CD4-positive, alpha-beta memory T cell (primary cell): ENCODE measurements at regions not wholly inside any gene's neighbourhood (a gene's known extent, or its start where the extent isn't known, plus 50 kb on each side); places are given as distances from the start of the nearest gene placed in this dataset.

Source experiments
- CTCF ChIA-PET: fragments of 350-600 bp; sonication (Branson Sonifier 250); formaldehyde crosslinking; loops from one replicate; lab custom pipeline; 2021; ENCODE audit warnings: inconsistent platforms; ENCODE audit not compliant: partially characterized antibody; lab: Charles Lee
- POLR2A ChIA-PET: fragments of 350-600 bp; sonication (Branson Sonifier 250); formaldehyde crosslinking; loops from one replicate; lab custom pipeline; 2021; ENCODE audit not compliant: partially characterized antibody; lab: Charles Lee
- DNase-seq, 5 donors: peaks; one replicate each; pipeline versions ENCODE4 v3.0.0 to v3.0.0-alpha.2; 2020 to 2022; ENCODE audit warnings: mixed read lengths in 1 of 5
- H3K27ac ChIP-seq: one replicate; pipeline ENCODE4 v1.7.0; 2013; ENCODE audit warnings: low read depth, low read length
- H3K27me3 ChIP-seq: 2 replicates; pipeline ENCODE4 v1.7.0; 2013; ENCODE audit warnings: mild to moderate bottlenecking, low read length, moderate library complexity; ENCODE audit not compliant: insufficient read depth
- H3K36me3 ChIP-seq: 2 replicates; pipeline ENCODE4 v1.7.0; 2013; ENCODE audit warnings: mild to moderate bottlenecking, low read length, moderate library complexity; ENCODE audit not compliant: insufficient read depth
- H3K4me1 ChIP-seq: 2 replicates; pipeline ENCODE4 v1.7.0; 2013; ENCODE audit warnings: mild to moderate bottlenecking, low read length, moderate library complexity; ENCODE audit not compliant: insufficient read depth
- H3K4me3 ChIP-seq, 2 donors: one replicate each; pipeline ENCODE4 v1.7.0; 2013; ENCODE audit warnings: low read length in 2 of 2, mild to moderate bottlenecking in 1 of 2
- H3K9me3 ChIP-seq, 2 donors: one replicate each; pipeline ENCODE4 v1.7.0; 2013; ENCODE audit warnings: low read length in 2 of 2, control low read depth in 1 of 2; ENCODE audit not compliant: control insufficient read depth in 1 of 2
- H3K27ac Mint-ChIP-seq, 7 donors: one replicate each; pipeline ENCODE4 v1.8.0; 2020 to 2021; ENCODE audit warnings: mixed read lengths in 7 of 7, mild to moderate bottlenecking in 6 of 7, inconsistent platforms in 3 of 7, moderate library complexity in 3 of 7
- H3K27me3 Mint-ChIP-seq, 2 donors: one replicate each; pipeline ENCODE4 v1.8.0; 2020 to 2021; ENCODE audit warnings: mixed read lengths in 2 of 2
- H3K36me3 Mint-ChIP-seq, 2 donors: one replicate each; pipeline ENCODE4 v1.8.0; 2020 to 2021; ENCODE audit warnings: mixed read lengths in 2 of 2, inconsistent platforms in 1 of 2, mild to moderate bottlenecking in 1 of 2
- H3K4me1 Mint-ChIP-seq, 4 donors: one replicate each; pipeline ENCODE4 v1.8.0; 2020 to 2021; ENCODE audit warnings: mixed read lengths in 4 of 4, mild to moderate bottlenecking in 1 of 4
- H3K4me3 Mint-ChIP-seq, 8 donors: one replicate each; pipeline ENCODE4 v1.8.0; 2020 to 2021; ENCODE audit warnings: mixed read lengths in 8 of 8, mild to moderate bottlenecking in 7 of 8, moderate library complexity in 6 of 8, inconsistent platforms in 3 of 8
- H3K9me3 Mint-ChIP-seq, 8 donors: one replicate each; pipeline ENCODE4 v1.8.0; 2020 to 2021; ENCODE audit warnings: mixed read lengths in 8 of 8, mild to moderate bottlenecking in 5 of 8, inconsistent platforms in 3 of 8, moderate library complexity in 1 of 8
- intact Hi-C: fragments of 100-400 bp; cut with micrococcal nuclease; formaldehyde crosslinking; loops from one replicate; pipeline ENCODE4 v1.15.1; 2023

DNA sequence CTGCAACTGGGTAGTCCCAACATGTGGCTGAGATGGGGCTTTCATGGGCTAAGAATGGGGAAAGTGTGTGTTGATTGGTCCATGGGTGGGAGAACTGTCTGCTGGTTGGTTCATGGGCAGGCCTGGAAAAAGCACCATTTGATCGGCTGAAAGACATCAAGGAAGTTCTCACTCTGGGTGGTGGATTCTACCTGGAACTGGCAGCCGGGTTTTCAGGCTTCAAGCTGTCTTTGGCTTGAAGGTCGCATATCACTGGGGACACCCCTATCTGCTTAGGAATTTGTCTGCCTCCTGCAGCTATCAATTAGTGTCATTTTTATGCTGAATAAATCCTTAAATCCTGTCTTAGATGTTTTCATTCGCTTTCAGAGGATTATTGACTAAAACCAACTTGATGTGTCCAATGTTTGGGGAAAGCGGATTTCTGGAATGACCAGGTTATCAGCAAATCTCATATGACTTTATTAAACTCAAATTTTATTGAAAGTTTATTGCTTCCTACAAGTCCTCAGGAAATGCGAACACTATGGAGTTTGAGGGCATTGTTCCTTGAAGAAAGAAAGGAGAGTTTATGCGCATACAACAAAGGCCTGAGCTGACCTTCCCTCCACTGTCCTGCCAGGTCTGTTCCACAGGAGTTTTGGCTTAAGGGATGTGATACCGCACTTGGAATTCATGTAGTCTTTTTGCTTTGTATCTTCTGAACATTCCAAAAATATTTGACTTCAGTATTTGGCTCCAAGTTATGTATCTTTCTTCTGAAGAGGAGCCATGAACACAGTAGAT lies 451.1 kb downstream of the TUSC1 start:
- H3K9me3 Mint-ChIP-seq: peaks cover 3 to 41% (median 24%) of the 10 kb centered on the region in 8 donors
- Histone ChIP-seq H3K9me3 (peaks cover 0 to 6% of the 10 kb centered on the region in 2 donors), H3K27me3 (no peaks in the 10 kb centered on the region), H3K4me3 (no peak overlapping the region), H3K27ac (no peak overlapping the region), H3K36me3 (no peaks in the 10 kb centered on the region), H3K4me1 (no peaks in the 10 kb centered on the region)
- no peaks in the 10 kb centered on the region for H3K36me3 Mint-ChIP-seq
- ChIA-PET POLR2A (no interaction called here), CTCF (no interaction called here)
- H3K27me3 Mint-ChIP-seq: no peaks in the 10 kb centered on the region
- H3K4me3 Mint-ChIP-seq: no peak overlapping the region
- H3K4me1 Mint-ChIP-seq: no peaks in the 10 kb centered on the region
- no peak for DNase-seq
- H3K27ac Mint-ChIP-seq: no peak overlapping the region
- intact Hi-C loops: no loop called here

- CTCF ChIA-PET: no interaction called here
- intact Hi-C loops: no loop called here
Measured at GRCh38 chr9:25225938-25226760, 452.1 kb downstream of the TUSC1 start.

GRCh38 chr9:25224996-25225395 lies 453.2 kb downstream of the TUSC1 start:
- ChIA-PET POLR2A (no interaction called here), CTCF (no interaction called here)
- no peak for DNase-seq
- peaks cover 3 to 37% (median 14%) of the 10 kb centered on the region in 8 donors for H3K9me3 Mint-ChIP-seq
- Histone ChIP-seq H3K4me3 (no peak overlapping the region), H3K27me3 (no peaks in the 10 kb centered on the region), H3K36me3 (no peaks in the 10 kb centered on the region), H3K4me1 (no peaks in the 10 kb centered on the region), H3K27ac (no peak overlapping the region), H3K9me3 (peaks cover 0 to 6% of the 10 kb centered on the region in 2 donors)
- no peak overlapping the region for H3K4me3 Mint-ChIP-seq
- intact Hi-C loops: no loop called here
- H3K4me1 Mint-ChIP-seq: no peaks in the 10 kb centered on the region
- no peak overlapping the region for H3K27ac Mint-ChIP-seq
- no peaks in the 10 kb centered on the region for H3K36me3 Mint-ChIP-seq
- no peaks in the 10 kb centered on the region for H3K27me3 Mint-ChIP-seq

More at GRCh38 chr9:25225938-25226760, 452.1 kb downstream of the TUSC1 start:
- Mint-ChIP-seq H3K4me3 (no peak overlapping the region), H3K36me3 (no peaks in the 10 kb centered on the region), H3K27me3 (no peaks in the 10 kb centered on the region), H3K27ac (no peak overlapping the region), H3K9me3 (peaks cover 3 to 40% (median 23%) of the 10 kb centered on the region in 8 donors), H3K4me1 (no peaks in the 10 kb centered on the region)
- Histone ChIP-seq H3K4me1 (no peaks in the 10 kb centered on the region), H3K27ac (no peak overlapping the region), H3K27me3 (no peaks in the 10 kb centered on the region), H3K4me3 (no peak overlapping the region), H3K36me3 (no peaks in the 10 kb centered on the region), H3K9me3 (peaks cover 0 to 6% of the 10 kb centered on the region in 2 donors)
- POLR2A ChIA-PET: no interaction called here
- DNase-seq: no peak

DNA sequence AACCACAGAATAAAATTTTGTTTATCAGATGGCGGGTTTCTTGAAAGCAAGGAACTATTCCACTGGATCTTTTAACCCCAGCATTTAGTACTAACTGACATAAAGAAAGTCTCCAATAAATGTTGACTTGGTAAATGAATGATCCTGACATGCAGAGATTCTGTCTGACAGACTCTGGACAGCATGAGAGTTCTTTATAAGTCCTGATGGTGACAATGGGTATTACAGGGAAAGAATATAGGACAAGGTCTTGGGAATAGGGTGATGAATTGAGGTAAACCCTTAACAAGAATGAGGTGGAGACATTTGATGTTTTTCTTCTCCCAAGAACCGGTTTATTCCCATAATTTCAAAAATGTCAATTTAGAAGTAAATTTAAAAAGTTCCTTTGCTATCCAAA lies 453.9 kb downstream of the TUSC1 start:
- Mint-ChIP-seq H3K27ac (no peak overlapping the region), H3K9me3 (peaks cover 3 to 37% (median 9%) of the 10 kb centered on the region in 8 donors), H3K4me1 (no peaks in the 10 kb centered on the region), H3K36me3 (no peaks in the 10 kb centered on the region), H3K27me3 (no peaks in the 10 kb centered on the region), H3K4me3 (no peak overlapping the region)
- no peaks in the 10 kb centered on the region for H3K27me3 ChIP-seq
- H3K9me3 ChIP-seq: peaks cover 0 to 6% of the 10 kb centered on the region in 2 donors
- ChIA-PET CTCF (no interaction called here), POLR2A (no interaction called here)
- no peak for DNase-seq
- H3K4me3 ChIP-seq: no peak overlapping the region
- no peak overlapping the region for H3K27ac ChIP-seq
- intact Hi-C loops: no loop called here
- H3K36me3 ChIP-seq: no peaks in the 10 kb centered on the region
- no peaks in the 10 kb centered on the region for H3K4me1 ChIP-seq

DNA sequence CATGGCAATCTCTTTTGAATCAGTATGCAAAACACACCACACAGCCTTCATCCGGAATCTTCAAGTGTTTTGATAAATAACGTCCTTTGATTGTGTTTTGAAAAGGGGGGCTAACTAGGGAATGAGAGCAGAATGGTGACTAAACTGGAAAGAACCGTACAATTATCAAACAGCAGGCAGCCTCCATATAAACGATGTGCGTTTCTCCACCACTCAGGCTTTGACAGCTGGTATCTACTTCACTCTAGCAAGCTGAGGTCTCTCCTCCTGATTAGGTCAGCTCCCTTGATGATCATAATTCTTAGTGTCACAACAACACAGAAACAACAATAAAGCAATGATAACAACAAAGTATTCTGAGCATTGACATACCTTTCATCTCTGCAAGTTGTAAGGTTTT lies 465.9 kb downstream of the TUSC1 start:
- Histone ChIP-seq H3K27me3 (no peaks in the 10 kb centered on the region), H3K27ac (no peak overlapping the region), H3K4me1 (no peaks in the 10 kb centered on the region), H3K4me3 (no peak overlapping the region), H3K36me3 (no peaks in the 10 kb centered on the region), H3K9me3 (no peaks in the 10 kb centered on the region)
- peaks cover 0 to 39% (median 9%) of the 10 kb centered on the region in 8 donors for H3K9me3 Mint-ChIP-seq
- DNase-seq: no peak
- no peak overlapping the region for H3K27ac Mint-ChIP-seq
- H3K36me3 Mint-ChIP-seq: no peaks in the 10 kb centered on the region
- no peaks in the 10 kb centered on the region for H3K4me1 Mint-ChIP-seq
- no peak overlapping the region for H3K4me3 Mint-ChIP-seq
- CTCF ChIA-PET: no interaction called here
- intact Hi-C loops: no loop called here
- POLR2A ChIA-PET: no interaction called here
- no peaks in the 10 kb centered on the region for H3K27me3 Mint-ChIP-seq

GRCh38 chr9:25207402-25208195 lies 470.6 kb downstream of the TUSC1 start:
- no peaks in the 10 kb centered on the region for H3K27me3 ChIP-seq
- Mint-ChIP-seq H3K4me1 (no peaks in the 10 kb centered on the region), H3K27ac (no peak overlapping the region), H3K9me3 (peaks cover 2 to 42% (median 15%) of the 10 kb centered on the region in 8 donors), H3K4me3 (no peak overlapping the region), H3K27me3 (no peaks in the 10 kb centered on the region), H3K36me3 (no peaks in the 10 kb centered on the region)
- ChIA-PET POLR2A (interaction anchor here (0.6 kb wide), 1 partner anchor 308 kb away, joined by 3 read pairs; no protein-coding TSS in a partner anchor), CTCF (no interaction called here)
- no peak for DNase-seq
- no peaks in the 10 kb centered on the region for H3K9me3 ChIP-seq
- intact Hi-C loops: no loop called here
- H3K36me3 ChIP-seq: no peaks in the 10 kb centered on the region
- no peak overlapping the region for H3K4me3 ChIP-seq
- no peaks in the 10 kb centered on the region for H3K4me1 ChIP-seq
- H3K27ac ChIP-seq: no peak overlapping the region

GRCh38 chr9:25206027-25206426 lies 472.2 kb downstream of the TUSC1 start:
- no peaks in the 10 kb centered on the region for H3K36me3 ChIP-seq
- Mint-ChIP-seq H3K27me3 (no peaks in the 10 kb centered on the region), H3K27ac (no peak overlapping the region), H3K36me3 (no peaks in the 10 kb centered on the region), H3K4me3 (no peak overlapping the region), H3K9me3 (peaks cover 2 to 43% (median 18%) of the 10 kb centered on the region in 8 donors), H3K4me1 (peaks cover 0 to 1% (median 0%) of the 10 kb centered on the region in 4 donors)
- no peak overlapping the region for H3K4me3 ChIP-seq
- no peaks in the 10 kb centered on the region for H3K27me3 ChIP-seq
- POLR2A ChIA-PET: no interaction called here
- no peaks in the 10 kb centered on the region for H3K4me1 ChIP-seq
- peaks cover 0 to 5% of the 10 kb centered on the region in 2 donors for H3K9me3 ChIP-seq
- H3K27ac ChIP-seq: no peak overlapping the region
- intact Hi-C loops: no loop called here
- no peak for DNase-seq
- CTCF ChIA-PET: no interaction called here
